GM12864 (cell line): ENCODE measurements at regions not wholly inside any gene's neighbourhood (a gene's known extent, or its start where the extent isn't known, plus 50 kb on each side); places are given as distances from the start of the nearest gene placed in this dataset.

Source experiments
- DNase-seq: peaks from one replicate; pipeline ENCODE4 v3.0.0-alpha.2; 2011; ENCODE audit warnings: low read depth
- H3K4me3 ChIP-seq: 2 replicates; pipeline ENCODE4 v1.5.1; 2011; ENCODE audit warnings: mild to moderate bottlenecking, low read depth, low read length, control low read depth
- CTCF ChIP-seq: IDR thresholded peaks from 2 replicates; pipeline ENCODE4 v1.5.1; 2011; ENCODE audit warnings: low read depth, mild to moderate bottlenecking, moderate library complexity, low read length, control low read depth, inconsistent platforms; ENCODE audit errors: missing control alignments

- no peak overlapping the region for H3K4me3 ChIP-seq
- TF ChIP-seq CTCF = no peak
- DNase-seq = no peak
Observed at GRCh38 chr20:21583486-21584168, 69.8 kb upstream of the NKX2-2 start.

GRCh38 chr20:21577551-21577950, 63.7 kb upstream of the NKX2-2 start:
- DNase-seq = no peak
- no peak overlapping the region for H3K4me3 ChIP-seq
- TF ChIP-seq CTCF = no peak

GRCh38 chr20:21575981-21576740, 62.3 kb upstream of the NKX2-2 start:
- no peak for DNase-seq
- no peak overlapping the region for H3K4me3 ChIP-seq
- TF ChIP-seq CTCF = no peak

- DNase-seq = no peak
- no peak for TF ChIP-seq CTCF
- H3K4me3 ChIP-seq = no peak overlapping the region
Observed at GRCh38 chr20:21575167-21575566, 61.3 kb upstream of the NKX2-2 start.

GRCh38 chr20:21574443-21574842, 60.6 kb upstream of the NKX2-2 start:
- DNase-seq = no peak
- no peak for TF ChIP-seq CTCF

GRCh38 chr20:21573259-21573658, 59.4 kb upstream of the NKX2-2 start:
- no peak for DNase-seq
- no peak overlapping the region for H3K4me3 ChIP-seq
- no peak for TF ChIP-seq CTCF

More at GRCh38 chr20:21574443-21574842, 60.6 kb upstream of the NKX2-2 start:
- no peak overlapping the region for H3K4me3 ChIP-seq
